ENCODE measurements at regions not wholly inside any gene's neighbourhood (a gene's known extent, or its start where the extent isn't known, plus 50 kb on each side); places are given as distances from the start of the nearest gene placed in this dataset.

DNA sequence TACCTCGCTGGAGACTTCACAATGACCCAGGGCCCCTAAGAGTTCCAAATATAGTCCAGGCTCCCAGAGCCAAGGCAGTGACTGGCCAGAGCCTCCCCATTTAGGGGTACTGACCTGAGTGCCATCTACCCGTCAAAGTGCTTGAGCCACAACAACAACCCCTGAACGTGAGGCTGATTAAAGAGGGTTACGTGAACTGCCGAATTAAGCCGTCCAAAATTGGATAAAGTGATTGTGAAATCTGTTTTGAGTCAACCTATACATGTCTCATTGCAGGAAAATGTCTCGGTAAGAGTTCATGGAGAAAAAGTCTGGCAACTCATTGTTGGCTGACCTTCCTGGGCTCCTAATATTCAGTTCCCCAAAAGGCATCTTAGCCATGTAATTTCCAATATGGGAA is 116.3 kb downstream of the TTC32 start:
- no peak for DNase-seq (ENCODE audit: low read depth)

DNA sequence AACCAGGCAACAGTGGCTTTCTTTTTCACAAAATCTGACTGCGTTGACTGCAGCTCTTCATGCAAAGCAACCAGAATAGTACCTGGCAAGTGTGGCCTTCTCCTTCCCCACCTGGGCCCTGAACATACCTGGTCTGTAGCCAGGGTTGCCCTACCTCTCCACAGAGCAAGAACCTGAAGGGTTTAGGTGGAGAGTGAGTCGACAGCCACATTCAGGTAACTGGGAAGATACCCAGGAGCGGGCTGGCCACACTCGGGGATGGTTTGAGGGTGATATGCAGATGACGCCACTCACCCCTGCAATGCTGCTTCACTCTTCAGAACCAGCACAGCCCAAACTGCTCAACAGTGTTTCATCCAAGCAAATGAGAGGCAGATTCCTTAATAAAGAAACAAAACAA is 117.3 kb downstream of the TTC32 start:
- DNase-seq (ENCODE audit: low read depth) = no peak

DNA sequence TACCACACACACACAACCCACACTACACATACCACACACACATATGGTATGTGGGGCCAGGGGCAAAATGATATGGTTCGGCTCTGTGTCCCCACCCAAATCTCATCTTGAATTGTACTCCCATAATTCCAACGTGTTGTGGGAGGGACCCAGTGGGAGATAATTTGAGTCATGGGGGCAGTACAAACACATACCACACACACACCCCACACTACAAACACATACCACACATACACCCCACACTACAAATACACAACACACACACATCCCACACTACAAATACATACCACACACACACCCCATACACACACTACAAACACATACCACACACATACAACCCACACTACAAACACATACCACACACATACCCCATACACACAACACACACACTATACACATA is 117.8 kb downstream of the TTC32 start:
- no peak for DNase-seq (ENCODE audit: low read depth)

DNA sequence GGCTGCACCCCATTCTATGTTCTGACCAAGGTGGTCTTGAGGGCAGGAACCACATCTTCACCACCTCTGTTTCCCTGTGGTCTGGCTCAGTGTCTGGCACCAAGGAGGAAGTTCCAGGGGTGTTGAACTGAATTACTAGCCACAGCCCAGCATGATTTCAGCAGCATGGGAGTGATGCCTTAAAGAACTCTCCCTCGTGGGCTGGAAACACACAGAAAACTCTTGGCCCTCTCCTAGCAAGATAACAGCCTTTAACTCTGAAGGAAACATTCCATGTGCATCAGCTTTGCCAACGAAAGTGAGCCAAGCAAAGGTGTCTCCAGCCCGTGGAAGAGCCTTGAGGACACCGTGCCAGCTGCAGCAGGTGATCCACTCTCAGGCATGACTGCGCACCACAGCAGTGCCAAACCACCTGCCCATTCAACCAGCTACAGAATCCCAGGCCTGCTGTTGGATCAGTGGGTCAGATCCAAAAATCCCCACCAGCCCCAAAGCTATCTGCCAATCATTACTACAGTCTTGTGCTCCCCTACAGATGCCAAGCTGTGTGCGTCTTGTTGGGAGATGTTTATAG is 124.8 kb downstream of the TTC32 start:
- no peak for DNase-seq (ENCODE audit: low read depth)

DNA sequence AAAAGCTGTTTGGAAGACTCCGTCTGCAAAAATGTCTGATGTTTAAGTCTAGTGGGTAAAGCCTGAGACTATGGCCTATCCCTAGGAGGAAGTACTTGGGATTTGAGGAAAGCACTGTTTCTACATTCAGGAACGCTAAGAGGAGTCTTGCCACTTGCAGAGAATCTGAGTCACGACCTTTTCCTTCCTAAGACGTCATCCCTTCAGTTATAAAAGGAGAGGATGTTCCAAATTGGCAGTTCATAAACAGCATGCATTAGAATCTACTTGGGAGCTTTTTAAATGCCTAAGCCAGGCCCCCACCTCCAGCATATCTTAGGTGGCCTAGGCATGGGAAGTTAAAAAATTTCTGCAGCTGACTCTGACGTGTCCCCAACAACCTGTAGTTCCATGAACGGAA is 125.9 kb downstream of the TTC32 start:
- peak; percentile 67 for DNase-seq (ENCODE audit: low read depth)

DNA sequence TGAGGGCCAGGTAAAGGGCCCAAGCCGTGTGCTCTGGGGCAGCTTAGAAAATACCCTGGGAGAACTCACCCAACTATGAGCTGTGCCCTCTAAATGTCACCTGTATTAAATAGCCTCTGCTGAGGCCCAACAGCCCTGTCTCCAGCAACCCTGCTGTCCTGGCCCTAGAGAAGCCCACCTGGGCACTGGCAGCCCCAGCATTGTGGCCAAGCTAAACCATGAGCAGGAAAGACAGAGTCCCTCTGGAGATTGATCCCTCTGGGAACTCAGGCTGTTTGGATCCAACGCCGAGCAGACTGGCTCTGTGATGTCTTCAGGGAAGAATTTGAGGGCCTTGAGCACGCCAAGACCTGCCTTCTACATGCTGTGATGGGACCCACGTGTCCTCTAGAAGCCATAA is 126.5 kb downstream of the TTC32 start:
- DNase-seq (ENCODE audit: low read depth) = no peak

DNA sequence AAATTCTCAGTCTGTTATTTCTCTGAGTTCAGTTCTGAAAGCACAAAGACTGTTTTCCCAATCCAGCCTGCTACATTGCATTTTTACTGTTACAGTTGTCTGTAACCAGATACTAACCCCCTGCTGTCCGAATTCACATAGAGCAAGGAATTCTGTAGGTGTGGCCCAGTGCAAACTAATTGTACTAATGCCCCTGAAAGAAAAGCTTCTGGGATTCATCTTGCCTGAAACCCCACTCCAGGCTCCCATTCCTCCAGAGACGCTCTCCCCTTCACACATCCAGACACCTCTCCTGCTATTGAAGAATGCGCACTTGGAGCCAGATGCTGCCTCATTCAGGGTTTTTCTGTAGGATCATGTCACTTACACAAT is 127.0 kb downstream of the TTC32 start:
- DNase-seq (ENCODE audit: low read depth) = no peak

DNA sequence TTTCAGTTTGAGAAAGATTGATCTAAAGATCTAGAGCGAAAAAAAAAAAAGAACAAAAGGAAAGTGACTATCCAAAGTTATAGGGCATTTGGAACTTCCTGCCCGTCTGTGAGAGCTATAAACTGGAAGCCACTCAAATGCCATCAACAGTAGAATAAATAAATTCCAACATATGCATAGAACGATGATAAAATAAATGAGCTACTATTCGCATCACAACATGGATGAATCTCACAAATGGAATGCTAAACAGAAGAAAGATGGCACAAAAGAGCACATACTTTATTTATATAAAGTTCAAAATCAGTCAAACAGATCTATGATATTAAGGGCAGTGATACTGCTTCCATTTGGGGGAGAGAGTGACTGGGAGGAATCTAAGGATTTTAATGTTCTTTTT is 128.8 kb downstream of the TTC32 start:
- DNase-seq (ENCODE audit: low read depth) = no peak

DNA sequence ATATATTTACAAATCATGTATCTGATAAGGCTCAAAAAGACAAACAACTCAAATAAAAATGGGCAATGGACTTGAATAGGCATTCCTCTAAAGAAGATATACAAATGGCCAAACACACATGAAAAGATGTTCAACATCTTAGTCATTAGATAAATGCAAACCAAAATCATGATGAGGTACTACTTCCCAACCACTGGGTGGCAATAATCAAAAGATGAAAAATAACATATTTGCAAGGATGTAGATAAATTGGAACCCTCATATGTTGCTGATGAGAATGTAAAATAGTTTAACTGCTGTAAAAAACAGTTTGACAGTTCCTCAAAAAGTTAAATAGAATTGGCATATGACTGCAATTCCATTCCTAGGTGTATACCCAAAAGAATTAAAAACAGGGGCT is 132.3 kb downstream of the TTC32 start:
- DNase-seq (ENCODE audit: low read depth) = peak; percentile 35

DNA sequence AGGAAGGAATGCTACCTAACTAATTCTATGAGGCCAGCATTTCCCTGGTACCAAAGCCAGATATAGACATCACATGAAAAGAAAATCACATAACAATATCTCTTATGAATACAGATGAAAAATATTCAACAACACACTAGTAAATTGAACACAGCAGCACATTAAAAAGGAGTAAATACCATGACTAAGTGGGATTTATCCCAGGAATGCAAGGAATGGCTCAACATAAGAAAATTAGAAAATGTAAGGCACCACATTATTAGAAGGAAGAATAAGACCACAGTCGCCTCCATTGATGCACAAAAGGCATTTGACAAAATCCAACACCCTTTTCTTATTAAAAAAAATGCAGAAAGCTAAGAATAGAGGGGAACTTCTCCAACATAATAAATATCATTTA is 133.9 kb downstream of the TTC32 start:
- DNase-seq (ENCODE audit: low read depth) = no peak

DNA sequence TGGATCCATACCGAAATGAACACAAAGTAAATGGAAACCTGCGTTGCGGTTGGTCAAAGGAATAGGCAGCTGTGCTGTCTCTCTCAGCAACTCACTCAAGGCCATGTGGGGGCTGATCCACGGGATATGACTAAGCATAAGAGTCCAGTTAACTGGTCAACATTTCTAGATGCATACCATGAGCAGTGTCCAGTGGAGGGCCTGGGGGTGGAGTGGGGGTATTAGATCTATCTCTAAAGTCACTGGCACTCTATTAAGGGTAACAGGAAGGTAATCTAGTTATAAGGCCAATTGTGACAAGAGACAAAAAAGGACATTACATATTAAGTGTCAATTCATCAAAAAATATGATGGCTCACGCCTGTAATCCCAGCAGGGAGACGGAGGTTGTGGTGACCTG is 136.8 kb downstream of the TTC32 start:
- DNase-seq (ENCODE audit: low read depth) = peak; percentile 34

DNA sequence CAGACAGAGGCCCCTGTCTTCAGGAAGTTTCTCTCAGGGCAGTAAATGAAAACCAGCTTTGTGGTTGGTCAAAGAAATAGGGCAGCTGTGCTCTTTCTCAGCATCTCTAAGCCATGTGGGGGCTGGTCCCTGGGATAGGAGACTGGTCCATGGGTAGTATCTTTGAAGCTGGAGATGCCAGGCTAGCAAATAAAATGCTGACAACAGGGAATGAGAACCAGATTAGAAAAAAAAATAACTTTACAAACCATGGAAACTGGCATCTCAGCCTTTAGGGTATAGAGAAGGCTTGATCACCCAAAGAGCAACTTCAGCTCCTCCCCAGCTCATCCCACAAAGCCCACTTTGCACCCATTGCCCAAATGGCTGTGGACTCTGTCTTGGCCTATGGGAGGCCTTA is 138.1 kb downstream of the TTC32 start:
- no peak for DNase-seq (ENCODE audit: low read depth)

DNA sequence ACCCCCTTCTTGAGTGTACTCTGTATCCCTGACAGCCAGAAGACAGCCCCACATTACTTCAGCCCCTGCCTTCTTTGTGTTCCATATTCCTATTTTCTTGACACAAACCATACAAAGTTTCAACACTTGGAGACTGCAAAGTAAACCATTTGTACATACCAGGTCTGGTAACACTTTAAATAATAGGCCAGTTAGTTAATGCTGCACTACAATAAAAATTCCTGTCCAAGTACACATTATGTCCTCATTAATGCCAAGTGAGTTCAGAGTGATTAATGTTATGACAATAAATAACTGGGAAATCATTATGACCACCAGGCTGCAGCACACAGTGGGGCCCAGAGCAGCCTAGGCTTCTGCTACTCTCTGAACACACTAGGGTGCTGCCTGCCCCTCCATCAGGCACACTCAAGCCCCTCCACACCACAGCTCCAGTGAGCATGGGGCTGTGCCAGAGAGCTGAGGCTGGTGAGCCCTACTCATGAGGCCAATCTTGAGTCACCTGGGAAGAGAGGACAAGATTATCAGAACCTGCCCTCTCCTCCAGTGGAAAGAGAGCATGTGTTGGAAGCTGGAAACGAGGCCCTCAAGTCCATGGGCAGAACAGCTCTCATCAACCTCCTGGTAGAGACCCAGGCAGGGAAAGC is 138.7 kb downstream of the TTC32 start:
- DNase-seq (ENCODE audit: low read depth) = no peak

DNA sequence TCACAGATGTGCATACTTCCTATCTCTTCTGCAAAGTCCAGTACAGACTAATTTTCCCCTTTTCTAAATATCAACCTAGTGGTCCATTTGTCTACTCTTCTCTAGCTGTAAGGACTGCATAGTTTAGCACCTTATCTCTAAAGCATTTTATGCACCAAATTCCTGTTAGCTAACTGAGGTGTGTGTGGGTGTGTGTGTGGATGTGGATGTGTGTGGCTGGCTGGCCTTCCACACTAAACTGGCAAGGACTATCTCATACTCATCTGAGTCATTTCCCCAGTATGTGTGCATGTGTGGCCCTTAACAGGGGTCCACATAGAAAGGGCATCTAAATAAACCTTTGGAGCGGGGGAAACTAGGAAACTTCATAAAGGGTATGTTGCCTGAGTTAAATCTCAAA is 139.6 kb downstream of the TTC32 start:
- no peak for DNase-seq (ENCODE audit: low read depth)

DNA sequence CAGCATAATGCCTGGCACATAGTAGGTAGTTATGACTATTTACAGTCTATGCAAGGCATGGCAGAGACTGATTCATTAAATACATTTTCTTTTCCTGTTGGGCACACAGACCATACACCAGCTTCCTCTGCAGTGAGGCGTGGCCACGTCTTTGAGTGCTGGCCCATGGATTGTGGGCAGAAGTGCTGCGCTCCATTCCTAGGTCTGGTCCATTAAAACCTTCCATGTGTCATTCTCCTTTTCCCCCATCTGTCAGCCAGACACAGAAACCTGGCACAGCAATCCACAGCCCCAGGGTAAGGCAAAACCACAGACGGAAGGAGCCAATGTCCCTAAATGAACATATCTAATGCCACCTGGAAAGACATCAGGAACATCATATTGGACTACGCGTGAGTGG is 141.9 kb downstream of the TTC32 start:
- no peak for DNase-seq (ENCODE audit: low read depth)

DNA sequence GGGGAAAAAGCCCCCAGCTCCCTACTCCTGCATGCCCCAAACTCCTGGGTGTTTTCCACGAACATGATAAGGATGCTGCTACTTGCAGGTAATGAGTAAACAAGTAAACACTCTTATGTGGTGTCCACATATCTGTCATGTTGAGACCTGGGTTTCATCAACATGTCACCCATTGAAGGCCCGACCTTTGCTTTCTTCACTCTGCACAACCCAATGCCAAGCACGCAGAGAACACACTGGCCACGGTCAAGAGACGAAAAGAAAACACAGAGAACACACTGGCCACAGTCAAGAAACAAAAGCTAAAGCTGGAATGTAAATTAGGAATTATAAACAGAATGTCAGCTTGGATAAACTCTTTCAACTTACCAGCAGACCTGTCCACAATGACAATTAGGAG is 143.1 kb downstream of the TTC32 start:
- DNase-seq (ENCODE audit: low read depth) = no peak

DNA sequence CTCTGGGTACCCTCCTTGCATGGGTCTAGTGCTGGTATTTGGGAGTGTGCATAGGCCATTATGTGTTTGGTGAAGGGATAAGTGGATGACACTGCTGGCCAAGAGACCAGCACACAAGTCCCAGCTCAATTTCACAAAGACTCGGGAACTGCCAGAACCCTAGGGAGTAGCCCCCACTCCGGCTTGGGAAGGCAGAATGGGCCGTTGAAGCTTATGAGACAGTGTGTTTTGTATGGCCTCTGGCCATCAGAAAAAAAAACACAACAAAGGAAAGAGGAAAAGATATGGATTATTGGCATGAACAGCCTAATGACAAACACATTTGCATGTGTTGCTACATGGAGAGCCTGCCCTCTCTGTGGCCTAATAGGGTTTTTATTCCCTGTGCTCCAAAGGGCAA is 144.2 kb downstream of the TTC32 start:
- DNase-seq (ENCODE audit: low read depth) = no peak

DNA sequence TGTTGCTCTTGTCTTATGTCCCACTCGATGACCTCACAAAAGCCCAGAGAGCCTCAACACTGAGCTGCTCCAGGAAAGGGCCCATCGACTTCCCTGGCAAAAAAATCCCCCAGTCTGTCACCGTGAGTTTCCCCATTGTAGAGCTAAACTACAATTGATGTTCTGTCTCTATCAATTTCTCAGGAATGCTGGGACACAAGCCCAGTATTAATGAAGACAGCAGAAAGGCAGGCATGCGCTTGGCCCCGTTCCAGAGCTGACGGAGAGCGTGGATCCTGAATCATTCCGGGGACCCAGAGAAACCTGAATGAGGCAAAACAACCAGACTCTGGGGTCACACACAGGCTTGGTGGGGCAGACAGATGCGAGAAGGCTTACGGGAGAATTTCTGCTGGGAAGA is 146.9 kb downstream of the TTC32 start:
- DNase-seq (ENCODE audit: low read depth) = no peak

DNA sequence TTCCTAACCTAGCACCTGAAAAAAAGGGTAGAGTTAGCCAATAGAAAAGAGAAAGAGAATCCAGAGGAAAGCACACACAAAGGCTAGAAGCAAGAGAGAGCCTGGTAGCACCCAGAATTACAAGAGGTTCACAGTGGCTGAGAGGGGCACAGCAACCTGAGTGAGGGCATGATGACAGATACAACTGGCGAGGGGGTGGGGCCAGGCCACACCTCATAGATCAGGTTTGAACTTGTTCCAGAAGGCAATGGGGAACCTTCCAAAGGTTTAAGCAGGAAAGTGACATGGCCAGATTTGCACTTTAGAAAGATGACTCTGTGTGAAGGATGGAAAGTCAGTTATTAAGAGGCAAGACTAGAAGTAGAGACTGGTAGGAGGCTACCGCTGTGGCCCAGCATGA is 148.0 kb downstream of the TTC32 start:
- no peak for DNase-seq (ENCODE audit: low read depth)

DNA sequence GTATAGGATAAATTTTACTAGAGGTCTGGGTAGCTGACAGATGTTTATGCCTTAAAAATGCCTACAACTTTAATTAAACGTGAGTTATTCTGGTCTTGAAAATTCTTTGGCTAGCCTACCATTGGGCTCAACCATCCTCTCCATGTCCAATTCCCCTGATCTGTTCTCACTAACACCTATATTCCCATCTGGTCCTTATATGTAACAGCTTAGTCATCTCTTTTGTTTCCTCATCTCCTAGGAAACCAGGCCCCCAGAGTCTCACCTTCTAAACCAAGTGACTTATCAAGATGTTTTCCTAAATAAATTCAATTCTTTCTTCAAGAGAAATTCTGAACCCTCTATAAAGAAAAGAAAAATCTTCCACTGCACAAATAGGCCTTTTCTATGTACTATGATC is 148.5 kb downstream of the TTC32 start:
- DNase-seq (ENCODE audit: low read depth) = peak; percentile 37

DNA sequence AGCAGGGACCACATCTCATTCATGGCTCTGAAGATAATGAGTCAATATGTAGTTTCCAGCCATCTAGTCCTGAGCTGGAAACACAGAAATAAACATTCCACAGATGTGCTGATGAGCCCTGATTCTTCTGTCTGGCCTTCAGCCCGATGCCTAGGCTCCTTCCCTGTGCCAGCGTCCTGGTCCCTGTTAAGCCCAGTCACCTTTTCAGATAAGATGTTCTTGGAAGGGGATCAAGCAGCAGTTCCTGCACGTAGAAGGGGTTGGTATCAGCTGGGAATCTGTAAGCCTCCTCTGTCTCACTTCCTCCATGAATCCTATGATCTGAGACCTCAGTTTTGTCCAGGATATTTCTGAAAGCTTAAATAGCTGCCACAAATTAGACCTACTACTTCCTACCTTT is 149.3 kb downstream of the TTC32 start:
- no peak for DNase-seq (ENCODE audit: low read depth)

DNA sequence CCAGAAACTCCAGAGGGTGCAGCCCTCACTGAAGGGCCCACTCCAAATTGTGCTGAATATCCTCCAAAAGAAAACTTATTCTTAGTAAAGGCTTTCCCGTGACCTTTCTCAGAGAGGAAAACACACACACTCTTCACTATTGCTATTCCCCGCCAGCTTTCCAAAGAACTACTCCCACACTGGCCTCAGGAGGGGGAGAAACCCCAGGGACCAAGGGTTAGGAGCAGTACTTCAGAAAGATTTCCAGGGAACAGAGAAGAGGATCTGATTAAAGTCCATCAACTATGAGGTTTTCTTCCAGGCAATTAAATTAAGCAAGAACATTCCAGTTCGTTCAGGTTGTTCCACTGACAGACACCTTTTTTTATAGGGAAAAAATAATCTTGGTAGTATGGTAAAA is 150.2 kb downstream of the TTC32 start:
- DNase-seq (ENCODE audit: low read depth) = no peak

DNA sequence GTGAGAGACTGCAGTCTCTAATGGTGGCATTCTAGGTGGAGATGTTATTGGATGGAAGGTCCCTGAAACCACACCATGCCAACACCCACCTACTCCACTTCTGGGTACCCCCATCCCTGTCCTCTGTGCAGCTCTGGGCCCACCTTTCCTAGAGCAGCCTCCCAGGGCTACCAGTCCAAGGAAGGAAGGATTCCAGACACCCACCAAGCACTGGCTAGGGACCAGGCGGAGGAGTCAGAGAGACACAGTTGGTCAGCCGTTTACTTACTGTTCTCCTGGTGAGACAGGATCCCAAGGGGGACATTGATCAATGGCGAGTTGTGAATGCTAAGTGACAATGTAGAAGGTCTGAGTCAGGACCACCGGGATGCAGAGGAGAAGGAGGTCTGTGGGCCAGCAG is 151.6 kb downstream of the TTC32 start:
- no peak for DNase-seq (ENCODE audit: low read depth)

DNA sequence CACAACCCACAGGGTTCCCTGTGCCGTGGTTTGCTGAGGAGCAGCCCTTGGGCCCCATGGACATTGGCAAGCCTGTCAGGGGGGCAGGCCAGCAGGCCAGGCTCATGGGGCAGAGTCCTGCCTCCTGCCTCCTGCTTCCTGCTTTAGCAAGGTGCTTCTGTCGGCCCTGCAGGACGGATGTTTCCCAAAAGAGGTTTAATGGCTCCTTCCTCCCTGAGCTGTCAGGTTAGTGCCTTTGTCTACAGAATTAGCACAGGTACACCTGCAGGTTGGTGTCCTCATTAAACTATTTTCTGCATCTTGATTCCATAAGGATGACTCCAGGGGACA is 152.3 kb downstream of the TTC32 start:
- DNase-seq (ENCODE audit: low read depth) = no peak

Data from HT1080 (cell line).